ENCODE measurements at regions not wholly inside any gene's neighbourhood (a gene's known extent, or its start where the extent isn't known, plus 50 kb on each side); places are given as distances from the start of the nearest gene placed in this dataset.

DNA sequence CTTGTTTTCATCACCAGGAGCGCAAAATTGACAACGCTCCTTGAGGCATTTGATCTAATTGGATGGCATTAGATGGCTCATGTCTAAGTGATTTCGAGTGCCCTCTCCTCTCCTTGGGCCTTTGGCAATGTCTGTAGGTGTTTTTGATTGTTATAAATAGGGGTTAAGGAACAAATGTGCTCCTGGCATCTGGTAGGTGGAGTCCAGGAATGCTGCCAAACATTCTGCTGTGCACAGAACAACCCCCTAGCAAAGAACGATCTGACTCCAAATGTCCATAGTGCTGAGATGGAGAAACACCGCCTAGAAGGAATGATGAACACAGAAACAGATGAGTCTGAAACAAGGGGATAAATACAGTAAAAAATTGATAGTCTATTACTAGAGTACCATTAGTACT is 68.0 kb upstream of the C1QTNF9B start:
- TF ChIP-seq EZH2 (IDR thresholded peaks at IDR 0.05; ENCODE audit: borderline replicate concordance, insufficient read depth, low read length, poor library complexity, severe bottlenecking) (no peak), POLR2AphosphoS5 (IDR thresholded peaks at IDR 0.05) (no peak)
- TF ChIP-seq, protein P1, sequence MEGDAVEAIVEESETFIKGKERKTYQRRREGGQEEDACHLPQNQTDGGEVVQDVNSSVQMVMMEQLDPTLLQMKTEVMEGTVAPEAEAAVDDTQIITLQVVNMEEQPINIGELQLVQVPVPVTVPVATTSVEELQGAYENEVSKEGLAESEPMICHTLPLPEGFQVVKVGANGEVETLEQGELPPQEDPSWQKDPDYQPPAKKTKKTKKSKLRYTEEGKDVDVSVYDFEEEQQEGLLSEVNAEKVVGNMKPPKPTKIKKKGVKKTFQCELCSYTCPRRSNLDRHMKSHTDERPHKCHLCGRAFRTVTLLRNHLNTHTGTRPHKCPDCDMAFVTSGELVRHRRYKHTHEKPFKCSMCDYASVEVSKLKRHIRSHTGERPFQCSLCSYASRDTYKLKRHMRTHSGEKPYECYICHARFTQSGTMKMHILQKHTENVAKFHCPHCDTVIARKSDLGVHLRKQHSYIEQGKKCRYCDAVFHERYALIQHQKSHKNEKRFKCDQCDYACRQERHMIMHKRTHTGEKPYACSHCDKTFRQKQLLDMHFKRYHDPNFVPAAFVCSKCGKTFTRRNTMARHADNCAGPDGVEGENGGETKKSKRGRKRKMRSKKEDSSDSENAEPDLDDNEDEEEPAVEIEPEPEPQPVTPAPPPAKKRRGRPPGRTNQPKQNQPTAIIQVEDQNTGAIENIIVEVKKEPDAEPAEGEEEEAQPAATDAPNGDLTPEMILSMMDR (IDR thresholded peaks at IDR 0.05; ENCODE audit: poor library complexity, severe bottlenecking), result no peak

Measured in neural cell (in vitro differentiated cells).